Heart left ventricle (tissue), 16 donors: ENCODE measurements at regions not wholly inside any gene's neighbourhood (a gene's known extent, or its start where the extent isn't known, plus 50 kb on each side); places are given as distances from the start of the nearest gene placed in this dataset.

Experiments
- ATAC-seq, 4 donors: fragments of 200-7000 bp; cut with Tn5 transposase; one replicate each; pipeline ENCODE4 v1.9.1; 2020 to 2022; ENCODE audit warnings: moderate library complexity in 4 of 4, mild to moderate bottlenecking in 3 of 4, moderate number of reproducible peaks in 1 of 4
- DNase-seq, 5 donors: peaks; one replicate each; pipeline ENCODE4 v3.0.0-alpha.2; 2020
- H3K27ac ChIP-seq, 12 donors: fragments of 200-600 bp; sonication (generic) in 4 of 12; one replicate each; pipeline versions ENCODE4 v1.5.0 to v1.8.0; 2016 to 2022; ENCODE audit warnings: mild to moderate bottlenecking in 2 of 12
- H3K27me3 ChIP-seq, 9 donors: fragments of 200-600 bp; sonication (generic) in 2 of 9; one replicate each; pipeline versions ENCODE4 v1.5.1 to v1.8.0; 2016 to 2022; ENCODE audit warnings: mild to moderate bottlenecking in 3 of 9
- H3K36me3 ChIP-seq, 9 donors: fragments of 200-600 bp; sonication (generic) in 2 of 9; one replicate each; pipeline versions ENCODE4 v1.5.0 to v1.8.0; 2018 to 2022; ENCODE audit warnings: mild to moderate bottlenecking in 2 of 9
- H3K4me1 ChIP-seq, 12 donors: fragments of 200-600 bp; sonication (generic) in 4 of 12; one replicate each; pipeline versions ENCODE4 v1.5.0 to v1.8.0; 2016 to 2022; ENCODE audit warnings: mild to moderate bottlenecking in 3 of 12
- H3K4me3 ChIP-seq, 12 donors: fragments of 200-600 bp; sonication (generic) in 4 of 12; one replicate each; pipeline versions ENCODE4 v1.5.0 to v1.8.0; 2017 to 2022; ENCODE audit warnings: mild to moderate bottlenecking in 9 of 12, moderate library complexity in 4 of 12
- H3K9me3 ChIP-seq, 12 donors: fragments of 200-600 bp; sonication (generic) in 4 of 12; one replicate each; pipeline versions ENCODE4 v1.5.0 to v1.8.0; 2016 to 2022; ENCODE audit warnings: mild to moderate bottlenecking in 1 of 12
- POLR2A ChIP-seq, 2 donors: fragments of 450-650 bp; IDR thresholded peaks; one replicate each; pipeline ENCODE4 v1.6.1; 2017; ENCODE audit warnings: antibody characterized with exemption in 2 of 2, mild to moderate bottlenecking in 2 of 2, moderate library complexity in 2 of 2
- WGBS, 4 donors: extraction: QIAGEN DNeasy Blood & Tissue Kit in 2 of 4; methylation state at CpG; one replicate each; pipeline versions ENCODE4 v1.1.5 to v1.1.7; 2013 to 2018; 5-methylcytosine and 5-hydroxymethylcytosine counted together
- intact Hi-C, 10 donors: fragments of 100-400 bp; cut with DNase I; formaldehyde crosslinking; loops; one replicate each; pipeline versions ENCODE4 v1.11.1 to v1.14.2; 2022
- TF ChIP-seq, protein P1 (sequence below), 12 donors: fragments of 200-600 bp; sonication (generic) in 4 of 12; IDR thresholded peaks; one replicate each; pipeline versions ENCODE4 v1.5.0 to v1.8.0; 2018 to 2022; ENCODE audit warnings: antibody characterized with exemption in 12 of 12, mild to moderate bottlenecking in 5 of 12
- donor health status: ischemic (EF 13 %, LVEDD 7.1; RV severe dilation, severe dysfunction).
- donor health status: healthy with polysubstance abuse.
- donor health status: DM: no; HTN: yes; CAD: no.
- donor health status: DM: no; HTN: no; CAD: no.
- donor health status: ischemic (EF 25% LVEDD 6.9; RV normal size, moderate dysfunction).
- donor health status: ischemic (EF 25% LVEDD 5.7; RV mildly dilated, moderate dysfunction).
- donor health status: healthy.
- donor health status: DM: yes; HTN: yes; CAD: no.
- donor health status: ischemic (EF 35%, LVEDD 5.7; RV mildly dilated, moderate dysfunction).
- donor health status: nonischemic (EF 11% LVEDD 7.7; RV severe dilation, severe dysfunction).
- donor health status: DM: yes; HTN: yes; CAD: no.
- donor health status: PGD.
- donor health status: ischemic (EF 29% LVEDD 5.4; RV normal size, mild dysfunction).
- donor health status: nonischemic (EF 23%, LVEDD 6.1; RV moderate dilation, normal function).

- DNase-seq (no peak), ATAC-seq (no peak)
- H3K4me3 ChIP-seq = no peak overlapping the region
- H3K36me3 ChIP-seq = no peaks in the 10 kb centered on the region
- intact Hi-C loops = no loop called here
- WGBS, 4 donors = 69 to 88% (median 73%) methylated on average over 2 of the region's 2 CpGs
- TF ChIP-seq, protein P1, sequence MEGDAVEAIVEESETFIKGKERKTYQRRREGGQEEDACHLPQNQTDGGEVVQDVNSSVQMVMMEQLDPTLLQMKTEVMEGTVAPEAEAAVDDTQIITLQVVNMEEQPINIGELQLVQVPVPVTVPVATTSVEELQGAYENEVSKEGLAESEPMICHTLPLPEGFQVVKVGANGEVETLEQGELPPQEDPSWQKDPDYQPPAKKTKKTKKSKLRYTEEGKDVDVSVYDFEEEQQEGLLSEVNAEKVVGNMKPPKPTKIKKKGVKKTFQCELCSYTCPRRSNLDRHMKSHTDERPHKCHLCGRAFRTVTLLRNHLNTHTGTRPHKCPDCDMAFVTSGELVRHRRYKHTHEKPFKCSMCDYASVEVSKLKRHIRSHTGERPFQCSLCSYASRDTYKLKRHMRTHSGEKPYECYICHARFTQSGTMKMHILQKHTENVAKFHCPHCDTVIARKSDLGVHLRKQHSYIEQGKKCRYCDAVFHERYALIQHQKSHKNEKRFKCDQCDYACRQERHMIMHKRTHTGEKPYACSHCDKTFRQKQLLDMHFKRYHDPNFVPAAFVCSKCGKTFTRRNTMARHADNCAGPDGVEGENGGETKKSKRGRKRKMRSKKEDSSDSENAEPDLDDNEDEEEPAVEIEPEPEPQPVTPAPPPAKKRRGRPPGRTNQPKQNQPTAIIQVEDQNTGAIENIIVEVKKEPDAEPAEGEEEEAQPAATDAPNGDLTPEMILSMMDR (IDR thresholded peaks at IDR 0.05) = no peak
- TF ChIP-seq POLR2A (IDR thresholded peaks at IDR 0.05) = no peak
- H3K27me3 ChIP-seq = no peaks in the 10 kb centered on the region
- H3K9me3 ChIP-seq = peaks cover 0 to 18% (median 4%) of the 10 kb centered on the region in 12 donors
- no peak overlapping the region for H3K27ac ChIP-seq
- no peaks in the 10 kb centered on the region for H3K4me1 ChIP-seq
These were observed 135.9 kb downstream of the RSL24D1 start for GRCh38 chr15:55060836-55061235.

- Histone ChIP-seq H3K4me1 (no peaks in the 10 kb centered on the region), H3K27ac (no peak overlapping the region), H3K4me3 (no peak overlapping the region), H3K36me3 (no peaks in the 10 kb centered on the region), H3K9me3 (no peaks in the 10 kb centered on the region), H3K27me3 (no peaks in the 10 kb centered on the region)
- 58 to 68% (median 62%) methylated on average over 3 of the region's 3 CpGs for whole genome bisulfite sequencing, 4 donors
- ATAC-seq = no peak
- TF ChIP-seq POLR2A (IDR thresholded peaks at IDR 0.05) = no peak
- TF ChIP-seq, protein P1 (IDR thresholded peaks at IDR 0.05) = no peak
- DNase-seq = no peak
- intact Hi-C loops = no loop called here
These were observed 140.2 kb downstream of the RSL24D1 start for GRCh38 chr15:55056500-55056899.

DNA sequence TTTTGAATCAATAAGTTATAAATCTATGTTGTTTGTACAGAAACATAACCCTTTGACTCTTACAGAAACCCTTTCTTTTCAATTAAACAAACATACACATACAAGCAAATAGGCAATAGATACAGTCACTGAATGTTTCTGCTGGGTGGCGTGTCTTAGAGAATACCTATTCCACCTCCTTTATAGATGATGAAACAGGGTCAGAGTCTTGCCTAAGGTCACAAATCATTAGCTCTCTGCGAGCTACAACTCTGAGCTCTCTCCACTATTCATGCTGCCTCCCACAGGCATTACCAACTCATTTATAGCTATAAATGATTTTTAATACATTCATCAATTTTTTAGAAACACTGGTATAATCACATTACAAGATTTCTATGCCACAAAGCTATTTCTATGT is 152.6 kb downstream of the RSL24D1 start:
- H3K9me3 ChIP-seq = peaks cover 0 to 3% (median 0%) of the 10 kb centered on the region in 12 donors

DNA sequence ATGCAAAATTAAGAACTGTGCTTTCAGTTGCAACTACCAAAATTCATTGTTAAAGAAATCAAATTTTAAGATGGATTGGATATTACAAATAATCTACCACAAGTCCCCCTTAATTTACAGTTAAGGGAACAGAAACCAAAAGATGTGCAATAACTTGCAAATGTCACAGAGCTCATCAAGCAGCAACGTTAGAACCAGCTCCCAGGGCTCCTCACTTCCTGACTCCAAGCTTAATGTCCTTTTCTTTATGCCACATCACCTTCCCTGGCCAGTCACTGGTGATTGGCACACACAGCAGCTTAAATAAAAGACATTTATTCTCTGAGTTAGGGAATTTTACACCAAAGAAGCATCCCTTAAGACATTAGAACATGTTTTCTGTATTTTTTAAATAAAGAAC is 159.7 kb downstream of the RSL24D1 start:
- Histone ChIP-seq H3K4me3 (no peak overlapping the region), H3K4me1 (no peaks in the 10 kb centered on the region), H3K27me3 (peaks cover 0 to 4% (median 0%) of the 10 kb centered on the region in 9 donors), H3K36me3 (no peaks in the 10 kb centered on the region), H3K27ac (no peak overlapping the region), H3K9me3 (peaks cover 0 to 3% (median 0%) of the 10 kb centered on the region in 12 donors)
- DNase-seq = no peak
- TF ChIP-seq POLR2A (IDR thresholded peaks at IDR 0.05) = no peak
- TF ChIP-seq, protein P1 (IDR thresholded peaks at IDR 0.05) = no peak
- intact Hi-C loops = no loop called here
- ATAC-seq = no peak
- 11 to 14% (median 13%) methylated on average over 1 of the region's 1 CpG for WGBS, 4 donors

More for the DNA sequence above, 152.6 kb downstream of the RSL24D1 start:
- intact Hi-C loops = no loop called here
- Histone ChIP-seq H3K4me1 (no peaks in the 10 kb centered on the region), H3K4me3 (no peak overlapping the region), H3K27ac (no peak overlapping the region), H3K36me3 (no peaks in the 10 kb centered on the region), H3K27me3 (peaks cover 0 to 4% (median 0%) of the 10 kb centered on the region in 9 donors)
- TF ChIP-seq, protein P1 (IDR thresholded peaks at IDR 0.05) = no peak
- no peak for TF ChIP-seq POLR2A (IDR thresholded peaks at IDR 0.05)
- DNase-seq = no peak
- no peak for ATAC-seq
- WGBS, 4 donors = 74 to 82% (median 80%) methylated on average over 2 of the region's 2 CpGs
